ENCODE measurements at regions not wholly inside any gene's neighbourhood (a gene's known extent, or its start where the extent isn't known, plus 50 kb on each side); places are given as distances from the start of the nearest gene placed in this dataset.

GRCh38 chr3:25044762-25045710 lies 383.0 kb upstream of the RARB start:
- DNase-seq (ENCODE audit: low spot score): peak; percentile 78

GRCh38 chr3:25046911-25047771 lies 380.9 kb upstream of the RARB start:
- no peak for DNase-seq (ENCODE audit: low spot score)

GRCh38 chr3:25049304-25049703 lies 378.8 kb upstream of the RARB start:
- no peak for DNase-seq (ENCODE audit: low spot score)

- DNase-seq (ENCODE audit: low spot score): no peak
Observed at GRCh38 chr3:25053360-25053759, 374.7 kb upstream of the RARB start.

GRCh38 chr3:25056036-25056755 lies 371.9 kb upstream of the RARB start:
- no peak for DNase-seq (ENCODE audit: low spot score)

- no peak for DNase-seq (ENCODE audit: low spot score)
Observed at GRCh38 chr3:25056803-25057351, 371.2 kb upstream of the RARB start.

- no peak for DNase-seq (ENCODE audit: low spot score)
Observed at GRCh38 chr3:25057379-25057778, 370.7 kb upstream of the RARB start.

- DNase-seq (ENCODE audit: low spot score): no peak
Observed at GRCh38 chr3:25064681-25065080, 363.4 kb upstream of the RARB start.

GRCh38 chr3:25069970-25070369 lies 358.1 kb upstream of the RARB start:
- DNase-seq (ENCODE audit: low spot score): no peak

GRCh38 chr3:25071846-25072245 lies 356.2 kb upstream of the RARB start:
- no peak for DNase-seq (ENCODE audit: low spot score)

GRCh38 chr3:25073423-25073822 lies 354.6 kb upstream of the RARB start:
- DNase-seq (ENCODE audit: low spot score): no peak

- no peak for DNase-seq (ENCODE audit: low spot score)
Observed at GRCh38 chr3:25074149-25074548, 353.9 kb upstream of the RARB start.

GRCh38 chr3:25080461-25080860 lies 347.6 kb upstream of the RARB start:
- no peak for DNase-seq (ENCODE audit: low spot score)

GRCh38 chr3:25084016-25084415 lies 344.0 kb upstream of the RARB start:
- DNase-seq (ENCODE audit: low spot score): no peak

GRCh38 chr3:25086721-25087120 lies 341.3 kb upstream of the RARB start:
- DNase-seq (ENCODE audit: low spot score): no peak

GRCh38 chr3:25088284-25088683 lies 339.8 kb upstream of the RARB start:
- DNase-seq (ENCODE audit: low spot score): no peak

GRCh38 chr3:25090698-25091453 lies 337.2 kb upstream of the RARB start:
- no peak for DNase-seq (ENCODE audit: low spot score)

GRCh38 chr3:25091934-25092333 lies 336.1 kb upstream of the RARB start:
- no peak for DNase-seq (ENCODE audit: low spot score)

GRCh38 chr3:25094932-25095685 lies 333.0 kb upstream of the RARB start:
- no peak for DNase-seq (ENCODE audit: low spot score)

GRCh38 chr3:25096536-25096935 lies 331.5 kb upstream of the RARB start:
- peak; percentile 82 for DNase-seq (ENCODE audit: low spot score)
